ENCODE measurements at regions not wholly inside any gene's neighbourhood (a gene's known extent, or its start where the extent isn't known, plus 50 kb on each side); places are given as distances from the start of the nearest gene placed in this dataset.

DNA sequence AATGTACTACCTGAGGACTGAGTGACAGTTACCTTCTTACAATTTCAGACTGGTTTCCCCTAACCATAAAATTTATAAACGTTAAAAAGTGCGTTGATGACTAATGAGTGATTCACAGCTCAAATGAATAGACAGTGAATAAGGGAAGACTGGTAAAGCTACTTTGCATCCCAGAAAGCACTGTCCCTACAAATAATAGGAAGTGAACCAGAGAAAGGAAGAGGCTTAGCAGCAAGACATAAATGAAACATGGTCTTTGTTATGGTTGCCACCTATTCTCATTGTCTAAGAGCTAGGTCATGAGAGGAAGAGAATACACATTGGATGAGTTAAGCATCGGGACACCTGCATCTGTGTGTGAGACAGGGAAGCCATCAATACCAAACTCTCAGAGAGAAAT lies 849.2 kb downstream of the TAF11L14 start:
- TF ChIP-seq POLR2A (IDR thresholded peaks at IDR 0.05) (no peak), CTCF (IDR thresholded peaks at IDR 0.05) (no peak)
- no peak overlapping the region for H3K4me3 ChIP-seq
- no peak for DNase-seq
- no peaks in the 10 kb centered on the region for H3K27me3 ChIP-seq
- H3K4me1 ChIP-seq, result no peaks in the 10 kb centered on the region
- no peaks in the 10 kb centered on the region for H3K36me3 ChIP-seq
- H3K27ac ChIP-seq, result no peak overlapping the region
- no peaks in the 10 kb centered on the region for H3K9me3 ChIP-seq

- no peak for TF ChIP-seq POLR2A (IDR thresholded peaks at IDR 0.05)
- no peak for TF ChIP-seq CTCF (IDR thresholded peaks at IDR 0.05)
- H3K4me3 ChIP-seq, result no peak overlapping the region
- H3K27me3 ChIP-seq, result no peaks in the 10 kb centered on the region
- H3K27ac ChIP-seq, result no peak overlapping the region
- H3K36me3 ChIP-seq, result no peaks in the 10 kb centered on the region
- H3K4me1 ChIP-seq, result no peaks in the 10 kb centered on the region
- DNase-seq, result no peak
- H3K9me3 ChIP-seq, result no peaks in the 10 kb centered on the region
These were observed 853.7 kb downstream of the TAF11L14 start for GRCh38 chr5:18487928-18488480.

- Histone ChIP-seq H3K4me1 (no peaks in the 10 kb centered on the region), H3K27me3 (no peaks in the 10 kb centered on the region), H3K27ac (no peak overlapping the region), H3K36me3 (no peaks in the 10 kb centered on the region), H3K4me3 (no peak overlapping the region), H3K9me3 (no peaks in the 10 kb centered on the region)
- no peak for TF ChIP-seq POLR2A (IDR thresholded peaks at IDR 0.05)
- no peak for TF ChIP-seq CTCF (IDR thresholded peaks at IDR 0.05)
- no peak for DNase-seq
These were observed 855.4 kb downstream of the TAF11L14 start for GRCh38 chr5:18489703-18490102.

GRCh38 chr5:18491349-18491748 lies 857.1 kb downstream of the TAF11L14 start:
- H3K4me3 ChIP-seq, result no peak overlapping the region
- H3K9me3 ChIP-seq, result no peaks in the 10 kb centered on the region
- no peak overlapping the region for H3K27ac ChIP-seq
- no peaks in the 10 kb centered on the region for H3K27me3 ChIP-seq
- DNase-seq, result no peak
- no peaks in the 10 kb centered on the region for H3K36me3 ChIP-seq
- H3K4me1 ChIP-seq, result no peaks in the 10 kb centered on the region
- TF ChIP-seq POLR2A (IDR thresholded peaks at IDR 0.05) (no peak), CTCF (IDR thresholded peaks at IDR 0.05) (no peak)

DNA sequence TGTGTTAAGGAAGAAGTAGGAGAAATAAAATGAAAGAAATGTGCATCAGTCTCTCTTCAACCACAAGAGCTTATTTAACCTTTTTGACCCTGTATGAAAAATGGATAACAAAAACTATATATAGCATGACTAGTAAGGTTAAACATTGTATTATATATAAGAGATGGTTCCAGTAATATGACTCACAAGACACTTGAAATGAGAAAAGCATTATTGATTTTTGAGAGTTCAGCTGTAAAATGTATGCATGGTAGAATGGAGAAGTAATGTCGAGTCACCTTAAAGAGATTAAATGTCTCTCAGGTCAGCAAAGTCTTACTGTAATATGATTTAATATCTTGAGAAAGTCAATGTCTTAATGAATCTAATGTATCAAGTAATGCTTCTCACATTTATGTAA lies 860.9 kb downstream of the TAF11L14 start:
- Histone ChIP-seq H3K4me3 (no peak overlapping the region), H3K27me3 (no peaks in the 10 kb centered on the region), H3K4me1 (no peaks in the 10 kb centered on the region), H3K36me3 (no peaks in the 10 kb centered on the region), H3K27ac (no peak overlapping the region), H3K9me3 (no peaks in the 10 kb centered on the region)
- no peak for DNase-seq
- TF ChIP-seq CTCF (IDR thresholded peaks at IDR 0.05), result no peak
- TF ChIP-seq POLR2A (IDR thresholded peaks at IDR 0.05), result no peak

- no peak for TF ChIP-seq CTCF (IDR thresholded peaks at IDR 0.05)
- no peak for TF ChIP-seq POLR2A (IDR thresholded peaks at IDR 0.05)
- no peaks in the 10 kb centered on the region for H3K4me1 ChIP-seq
- H3K27me3 ChIP-seq, result no peaks in the 10 kb centered on the region
- DNase-seq, result no peak
- H3K36me3 ChIP-seq, result no peaks in the 10 kb centered on the region
- no peak overlapping the region for H3K27ac ChIP-seq
- no peaks in the 10 kb centered on the region for H3K9me3 ChIP-seq
- no peak overlapping the region for H3K4me3 ChIP-seq
These were observed 861.8 kb downstream of the TAF11L14 start for GRCh38 chr5:18496041-18496440.

All from Peyer's patch (tissue), 4 donors.